IPS-18a (cell line): ENCODE measurements at regions not wholly inside any gene's neighbourhood (a gene's known extent, or its start where the extent isn't known, plus 50 kb on each side); places are given as distances from the start of the nearest gene placed in this dataset.
"Not testable (repeated sequence)": the region's sequence is repeated elsewhere in the genome, so short reads cannot be mapped to it uniquely, and the experiment has no call there.

Experiments used
- H3K27ac ChIP-seq: one replicate; pipeline ENCODE4 v1.5.1; 2013; ENCODE audit warnings: low read length
- H3K27me3 ChIP-seq: one replicate; pipeline ENCODE4 v1.6.1; 2013; ENCODE audit warnings: mild to moderate bottlenecking, low read length; ENCODE audit not compliant: control insufficient read depth, insufficient read depth
- H3K36me3 ChIP-seq: one replicate; pipeline ENCODE4 v1.6.1; 2013; ENCODE audit warnings: low read depth, low read length; ENCODE audit not compliant: control insufficient read depth
- H3K4me1 ChIP-seq: one replicate; pipeline ENCODE4 v1.6.1; 2013; ENCODE audit warnings: low read depth, low read length; ENCODE audit not compliant: control insufficient read depth
- H3K4me3 ChIP-seq: one replicate; pipeline ENCODE4 v1.5.1; 2013; ENCODE audit warnings: low read length
- H3K9ac ChIP-seq: one replicate; pipeline ENCODE4 v1.6.1; 2013; ENCODE audit warnings: mild to moderate bottlenecking, low read length, moderate library complexity
- H3K9me3 ChIP-seq: one replicate; pipeline ENCODE4 v1.6.1; 2013; ENCODE audit warnings: low read depth, low read length; ENCODE audit not compliant: control insufficient read depth

DNA sequence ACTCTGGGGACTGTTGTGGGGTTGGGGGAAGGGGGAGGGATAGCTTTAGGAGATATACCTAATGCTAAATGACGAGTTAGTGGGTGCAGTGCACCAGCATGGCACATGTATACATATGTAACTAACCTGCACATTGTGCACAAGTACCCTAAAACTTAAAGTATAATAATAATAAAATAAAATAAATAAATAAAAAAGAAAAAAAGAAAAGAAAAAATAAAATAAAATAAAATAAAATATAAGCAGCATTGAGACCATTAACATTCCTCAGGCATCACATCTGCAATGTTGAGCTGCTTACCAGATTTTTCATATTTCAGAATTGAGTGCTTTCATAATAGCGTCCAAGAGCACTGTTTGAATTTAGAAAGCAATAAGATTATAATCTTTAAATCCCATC, 263.2 kb upstream of the GJE1 start:
- H3K9me3 ChIP-seq, H3K4me3 ChIP-seq, H3K27ac ChIP-seq, H3K36me3 ChIP-seq, H3K4me1 ChIP-seq, H3K9ac ChIP-seq, H3K27me3 ChIP-seq: not testable (repeated sequence)

DNA sequence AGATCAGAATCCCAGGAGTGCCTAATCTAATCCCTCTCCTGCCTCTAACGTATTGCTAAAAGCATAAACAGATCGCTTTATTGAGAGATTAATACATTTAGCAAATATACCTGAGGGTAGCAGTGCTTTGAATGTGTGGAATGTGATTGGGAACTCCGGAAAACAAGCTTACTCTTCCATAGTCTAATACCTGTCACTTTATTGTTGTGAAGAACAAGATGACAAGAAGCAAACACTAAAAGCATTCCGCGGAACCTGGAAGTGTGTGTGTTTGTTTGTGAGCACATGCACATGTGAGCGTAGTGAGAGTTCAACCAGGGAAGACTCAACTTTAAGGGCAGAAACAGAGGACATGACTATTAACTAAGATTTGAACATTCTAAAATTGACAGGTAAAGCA, 265.0 kb upstream of the GJE1 start:
- Histone ChIP-seq H3K9ac (no peak overlapping the region), H3K4me3 (no peak overlapping the region), H3K36me3 (no peaks in the 10 kb centered on the region), H3K27me3 (no peaks in the 10 kb centered on the region), H3K27ac (no peak overlapping the region), H3K9me3 (no peaks in the 10 kb centered on the region), H3K4me1 (peaks cover 2% of the 10 kb centered on the region)

DNA sequence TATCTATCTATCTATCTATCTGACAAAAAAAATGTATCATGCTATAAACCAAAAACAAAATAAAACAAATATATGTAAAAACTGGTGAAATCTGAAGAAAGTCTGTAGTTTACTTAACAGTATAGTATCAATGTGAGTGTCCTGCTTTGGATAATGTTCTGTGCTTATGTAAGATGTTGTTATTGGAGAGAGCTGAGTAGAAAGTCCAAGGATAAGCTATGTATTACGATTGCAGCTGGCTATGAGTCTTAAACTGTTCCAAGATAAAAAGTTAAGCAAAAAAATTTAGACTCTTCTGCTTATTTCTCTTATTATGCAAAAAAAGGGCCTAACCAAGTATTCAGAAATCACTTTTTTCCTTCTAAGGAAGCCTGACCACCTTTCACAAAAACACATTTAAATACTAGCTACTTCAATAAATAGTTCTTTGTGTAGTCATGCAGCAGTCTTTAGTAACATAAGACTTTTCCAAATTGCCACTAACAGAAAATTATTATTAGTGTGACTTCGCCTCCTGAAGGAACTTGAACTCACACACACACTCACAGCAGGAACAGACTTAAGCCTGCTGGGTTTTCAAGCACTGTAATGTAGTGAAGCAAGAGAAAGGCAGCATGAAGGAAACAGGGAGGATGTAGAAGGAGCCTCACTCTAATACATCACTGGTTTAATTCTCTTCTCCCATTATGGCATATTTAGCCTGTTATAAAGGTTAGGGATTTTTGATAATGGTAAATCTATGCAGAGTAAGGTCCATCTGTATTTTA, 265.8 kb upstream of the GJE1 start:
- H3K9me3 ChIP-seq, result no peaks in the 10 kb centered on the region
- H3K27ac ChIP-seq, result no peak overlapping the region
- no peak overlapping the region for H3K4me3 ChIP-seq
- H3K36me3 ChIP-seq, result no peaks in the 10 kb centered on the region
- H3K9ac ChIP-seq, result no peak overlapping the region
- H3K4me1 ChIP-seq, result peaks cover 2% of the 10 kb centered on the region
- H3K27me3 ChIP-seq, result no peaks in the 10 kb centered on the region

DNA sequence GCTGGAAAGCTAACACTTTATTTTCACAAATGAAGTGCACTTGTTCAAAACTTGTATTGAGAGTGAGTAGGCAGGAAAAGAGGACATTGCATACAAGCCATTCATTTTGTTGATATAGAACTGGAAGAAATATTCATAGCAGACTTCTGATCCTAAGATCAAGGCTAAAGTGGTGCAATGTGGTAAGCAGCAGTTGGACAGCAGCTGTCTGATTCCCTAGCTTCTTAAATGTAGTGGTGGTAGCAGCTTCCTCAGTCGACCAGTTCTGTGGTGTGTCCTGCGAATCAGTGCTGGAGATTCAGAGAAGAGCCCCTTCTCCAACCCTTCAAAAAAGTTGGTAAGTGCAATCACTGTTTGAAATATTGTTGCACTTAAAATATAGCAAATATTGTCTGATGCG, 281.7 kb upstream of the GJE1 start:
- no peak overlapping the region for H3K27ac ChIP-seq
- H3K4me3 ChIP-seq, result no peak overlapping the region
- H3K9ac ChIP-seq, result no peak overlapping the region
- no peaks in the 10 kb centered on the region for H3K9me3 ChIP-seq
- H3K4me1 ChIP-seq, result no peaks in the 10 kb centered on the region
- no peaks in the 10 kb centered on the region for H3K36me3 ChIP-seq
- no peaks in the 10 kb centered on the region for H3K27me3 ChIP-seq

DNA sequence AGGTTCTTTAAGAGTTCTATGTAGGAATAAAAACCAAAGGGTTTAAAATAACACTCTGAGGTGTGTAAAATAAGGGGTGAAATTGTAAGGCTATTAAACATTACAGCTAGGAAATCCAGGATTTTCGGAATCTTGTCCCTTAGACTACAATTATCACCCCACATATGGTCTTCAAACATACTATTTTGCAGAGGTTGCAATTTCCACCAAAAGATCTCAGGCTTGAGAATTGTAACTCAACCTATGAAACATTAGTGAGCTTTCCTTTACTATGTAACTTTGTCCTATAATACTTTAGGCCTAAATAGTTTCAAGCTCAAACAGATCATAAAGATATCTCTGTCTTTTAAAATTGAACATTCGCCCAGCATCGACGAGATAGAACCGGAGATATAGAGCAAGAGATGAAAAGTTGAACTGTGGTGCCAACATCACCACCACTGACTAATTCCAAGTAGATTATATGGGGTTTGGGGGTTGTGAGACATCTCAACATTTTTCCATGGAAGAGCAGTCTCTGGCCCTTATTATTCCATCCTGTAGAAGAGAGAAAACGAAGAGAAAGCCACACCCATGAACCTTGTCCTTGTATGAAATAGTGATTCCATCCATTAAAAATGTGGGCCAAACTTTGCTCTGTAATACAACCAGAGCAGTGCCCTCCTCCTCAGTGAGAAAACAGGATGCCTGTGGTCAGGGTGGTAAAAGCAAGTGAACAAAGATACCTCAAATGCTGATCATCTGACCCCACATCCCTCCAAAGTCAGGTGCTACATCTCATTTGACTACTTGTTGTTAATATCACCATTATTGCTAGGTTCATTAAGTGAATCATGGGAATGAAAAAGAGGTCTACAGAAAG, 284.5 kb upstream of the GJE1 start:
- Histone ChIP-seq H3K9me3 (no peaks in the 10 kb centered on the region), H3K9ac (no peak overlapping the region), H3K27me3 (no peaks in the 10 kb centered on the region), H3K4me1 (no peaks in the 10 kb centered on the region), H3K36me3 (no peaks in the 10 kb centered on the region), H3K4me3 (no peak overlapping the region), H3K27ac (no peak overlapping the region)

DNA sequence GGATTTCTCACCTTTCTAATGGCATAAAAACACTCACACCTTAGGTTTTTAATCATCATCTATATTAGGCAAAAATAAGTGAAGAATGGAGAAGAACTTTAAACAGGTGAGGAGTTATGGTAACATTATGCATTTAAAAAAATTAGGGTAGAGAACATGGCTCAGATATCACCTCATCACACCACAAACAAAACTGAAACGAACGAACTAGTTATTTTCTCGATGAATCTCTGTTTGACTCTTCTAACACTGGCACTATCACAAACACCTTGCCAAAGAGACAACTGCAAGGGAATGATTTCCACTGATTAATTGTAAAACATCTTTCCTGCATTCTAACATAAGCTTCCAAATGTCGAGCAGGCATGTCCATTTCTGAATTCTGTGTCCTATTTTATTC, 286.1 kb upstream of the GJE1 start:
- Histone ChIP-seq H3K9ac (no peak overlapping the region), H3K36me3 (no peaks in the 10 kb centered on the region), H3K4me1 (no peaks in the 10 kb centered on the region), H3K27me3 (no peaks in the 10 kb centered on the region), H3K4me3 (no peak overlapping the region), H3K9me3 (no peaks in the 10 kb centered on the region), H3K27ac (no peak overlapping the region)

DNA sequence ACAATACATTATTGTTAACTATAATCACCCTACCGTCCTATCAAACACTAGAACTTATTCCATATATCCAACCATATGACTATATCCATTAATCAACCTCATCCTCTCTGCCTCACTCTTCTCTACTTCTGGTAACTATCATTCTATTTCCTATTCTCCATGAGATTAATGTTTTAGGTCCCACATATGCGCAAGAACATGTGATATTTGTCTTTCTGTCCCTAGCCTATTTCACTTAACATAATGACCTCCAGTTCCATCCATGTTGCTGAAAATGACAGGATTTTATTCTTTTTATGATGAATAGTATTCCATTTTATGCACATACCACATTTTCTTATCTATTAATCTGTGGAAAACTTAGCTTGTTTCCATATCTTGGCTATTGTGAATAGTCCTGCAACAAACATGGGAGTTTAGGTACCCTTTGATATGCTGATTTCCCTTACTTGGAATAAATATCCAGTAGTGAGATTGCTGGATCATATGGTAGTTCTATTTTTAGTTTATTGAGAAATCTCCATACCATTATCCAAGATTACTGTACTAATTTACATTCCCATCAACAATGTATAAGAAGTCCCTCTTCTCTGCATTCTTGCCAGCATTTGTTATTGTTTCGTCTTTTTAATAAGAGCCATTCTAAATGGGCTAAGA, 289.4 kb upstream of the GJE1 start:
- no peak overlapping the region for H3K27ac ChIP-seq
- H3K36me3 ChIP-seq, result no peaks in the 10 kb centered on the region
- no peaks in the 10 kb centered on the region for H3K27me3 ChIP-seq
- no peak overlapping the region for H3K9ac ChIP-seq
- H3K4me3 ChIP-seq, result no peak overlapping the region
- no peaks in the 10 kb centered on the region for H3K4me1 ChIP-seq
- no peaks in the 10 kb centered on the region for H3K9me3 ChIP-seq

DNA sequence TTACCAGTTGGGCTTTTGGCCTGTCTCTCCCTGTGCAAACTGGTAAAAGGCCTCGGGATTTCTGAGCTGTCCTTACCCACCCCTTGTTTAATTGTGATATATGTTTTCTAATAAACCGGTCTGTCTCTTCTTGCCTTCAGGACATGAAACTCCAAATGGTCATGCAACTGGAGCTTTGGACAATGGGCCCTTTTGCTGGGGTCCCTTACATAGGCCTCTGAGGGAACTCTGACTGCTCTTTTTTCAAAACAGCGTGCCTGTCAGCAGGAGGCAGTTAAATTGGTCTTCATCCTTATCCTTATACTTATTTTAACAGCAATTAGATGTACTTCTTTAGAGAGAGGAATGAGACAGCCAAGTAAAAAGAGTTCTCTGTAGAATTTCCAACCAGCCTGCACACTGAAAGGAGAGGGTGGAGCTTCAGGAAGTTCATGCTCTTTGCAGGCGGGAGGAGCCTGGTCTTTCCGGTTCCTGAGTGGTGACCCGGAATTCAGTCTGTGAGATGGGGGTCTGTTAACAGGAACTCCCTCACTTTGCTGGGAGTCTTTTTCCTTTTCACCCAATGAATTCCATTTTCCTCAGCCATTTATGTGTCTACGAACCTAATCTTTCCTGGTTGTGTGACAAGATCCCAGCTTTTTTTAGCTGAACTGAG, 299.6 kb upstream of the GJE1 start:
- H3K27me3 ChIP-seq, result no peaks in the 10 kb centered on the region
- no peak overlapping the region for H3K27ac ChIP-seq
- no peak overlapping the region for H3K9ac ChIP-seq
- no peaks in the 10 kb centered on the region for H3K36me3 ChIP-seq
- peaks cover 15% of the 10 kb centered on the region for H3K4me1 ChIP-seq
- no peak overlapping the region for H3K4me3 ChIP-seq
- H3K9me3 ChIP-seq, result no peaks in the 10 kb centered on the region

DNA sequence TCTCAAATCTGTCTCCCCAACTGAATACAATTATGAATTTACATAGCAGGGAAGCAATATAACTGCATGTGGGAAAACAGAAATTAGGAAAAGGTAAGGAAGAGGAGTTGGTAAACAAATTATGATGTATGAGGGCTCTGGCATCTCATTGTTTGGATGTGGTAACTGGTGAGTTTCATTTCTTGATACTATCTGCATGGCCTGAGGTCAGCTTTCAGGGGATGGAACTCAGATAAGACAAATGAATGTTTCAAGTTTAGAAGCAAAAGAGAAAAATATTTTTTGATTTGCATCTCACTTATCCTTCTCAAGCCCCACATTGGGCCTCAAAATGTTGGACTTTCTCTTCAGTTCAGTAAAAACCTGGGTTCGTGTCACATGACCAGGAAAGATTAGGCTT, 302.2 kb upstream of the GJE1 start:
- no peaks in the 10 kb centered on the region for H3K9me3 ChIP-seq
- H3K4me1 ChIP-seq, result peaks cover 15% of the 10 kb centered on the region
- no peak overlapping the region for H3K4me3 ChIP-seq
- no peak overlapping the region for H3K9ac ChIP-seq
- H3K36me3 ChIP-seq, result no peaks in the 10 kb centered on the region
- H3K27me3 ChIP-seq, result no peaks in the 10 kb centered on the region
- H3K27ac ChIP-seq, result no peak overlapping the region

DNA sequence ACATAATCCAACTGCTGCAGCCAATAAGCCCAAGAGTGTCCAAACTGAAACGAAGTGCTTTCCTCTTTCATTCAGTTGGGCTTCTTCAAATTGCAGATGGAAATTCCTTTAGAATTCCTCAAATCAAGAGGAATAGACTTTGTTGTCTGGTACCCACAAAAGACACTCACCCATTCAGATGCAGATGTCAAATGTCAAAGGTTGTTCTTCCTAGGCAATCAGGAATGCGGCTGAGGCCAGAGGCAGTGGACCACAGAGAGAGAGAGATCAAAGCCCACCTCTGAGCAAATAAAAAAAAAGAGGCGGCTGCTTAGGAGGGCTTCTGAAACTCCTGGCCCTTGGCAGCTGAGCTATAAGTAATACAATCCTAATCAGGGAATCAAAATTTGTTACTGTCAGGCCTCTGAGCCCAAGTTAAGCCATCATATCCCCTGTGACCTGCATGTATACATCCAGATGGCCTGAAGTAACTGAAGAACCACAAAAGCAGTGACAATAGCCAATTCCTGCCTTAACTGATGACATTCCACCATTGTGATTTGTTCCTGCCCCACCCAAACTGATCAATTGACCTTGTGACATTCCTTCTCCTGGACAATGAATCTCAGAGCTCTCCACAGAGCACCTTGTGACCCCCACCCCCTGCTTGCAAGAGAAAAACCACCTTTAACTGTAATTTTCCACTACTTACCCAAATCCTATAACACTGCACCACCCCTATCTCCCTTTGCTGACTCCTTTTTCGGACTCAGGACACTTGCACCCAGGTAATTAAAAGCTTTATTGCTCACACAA, 303.0 kb upstream of the GJE1 start:
- no peaks in the 10 kb centered on the region for H3K27me3 ChIP-seq
- peak overlapping the region; percentile 61 for H3K27ac ChIP-seq
- H3K9ac ChIP-seq, result no peak overlapping the region
- peaks cover 15% of the 10 kb centered on the region for H3K4me1 ChIP-seq
- H3K36me3 ChIP-seq, result no peaks in the 10 kb centered on the region
- H3K4me3 ChIP-seq, result peak overlapping the region; percentile 29
- no peaks in the 10 kb centered on the region for H3K9me3 ChIP-seq

DNA sequence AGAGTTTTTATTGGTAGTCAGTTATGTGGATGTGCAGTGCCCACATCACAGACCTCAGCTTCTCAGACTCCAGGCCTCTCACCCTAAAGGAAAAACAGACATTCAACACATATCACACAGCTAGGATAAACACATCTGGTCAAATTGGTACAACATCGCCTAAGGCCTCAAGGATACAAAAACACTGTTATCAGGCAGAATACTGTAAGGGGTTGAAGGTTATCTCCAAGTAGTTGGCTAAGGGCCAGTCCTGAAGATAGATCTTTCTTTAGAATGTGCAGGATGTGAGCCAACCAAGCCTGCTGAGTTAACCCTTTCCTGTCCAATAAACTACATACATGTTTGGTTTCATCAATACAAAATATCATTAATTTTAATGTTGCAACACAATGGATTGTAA, 308.4 kb upstream of the GJE1 start:
- no peak overlapping the region for H3K4me3 ChIP-seq
- H3K9me3 ChIP-seq, result peaks cover 9% of the 10 kb centered on the region
- H3K27me3 ChIP-seq, result no peaks in the 10 kb centered on the region
- no peaks in the 10 kb centered on the region for H3K36me3 ChIP-seq
- no peak overlapping the region for H3K27ac ChIP-seq
- H3K4me1 ChIP-seq, result peaks cover 4% of the 10 kb centered on the region
- no peak overlapping the region for H3K9ac ChIP-seq
